ENCODE measurements at regions not wholly inside any gene's neighbourhood (a gene's known extent, or its start where the extent isn't known, plus 50 kb on each side); places are given as distances from the start of the nearest gene placed in this dataset.

- TF ChIP-seq POLR2A (IDR thresholded peaks at IDR 0.05; ENCODE audit: low read depth, low read length) (no peak), TAF1 (IDR thresholded peaks at IDR 0.05; ENCODE audit: low read depth, low read length) (no peak), POLR2AphosphoS5 (IDR thresholded peaks at IDR 0.05; ENCODE audit: low read depth, low read length) (no peak), SPI1 (IDR thresholded peaks at IDR 0.05; ENCODE audit: low read depth, low read length) (no peak)
These were observed 921.4 kb upstream of the CNTN5 start for GRCh38 chr11:98099371-98099770.

All from GM12891 (cell line).